ENCODE measurements at regions not wholly inside any gene's neighbourhood (a gene's known extent, or its start where the extent isn't known, plus 50 kb on each side); places are given as distances from the start of the nearest gene placed in this dataset.

- no peaks in the 10 kb centered on the region for H3K9me3 ChIP-seq (ENCODE audit: control insufficient read depth, low read depth, low read length)
These were observed 247.9 kb upstream of the PCDH10 start for GRCh38 chr4:132901224-132901623.

More at GRCh38 chr4:132901224-132901623, 247.9 kb upstream of the PCDH10 start:
- Histone ChIP-seq H2AK5ac (ENCODE audit: insufficient read length, low read length) (no peak overlapping the region), H4K5ac (ENCODE audit: insufficient read length, low read depth, low read length) (no peak overlapping the region), H3K79me1 (ENCODE audit: insufficient read depth, low read depth, low read length, poor library complexity, severe bottlenecking) (no peaks in the 10 kb centered on the region), H2BK15ac (ENCODE audit: low read depth, low read length) (no peak overlapping the region), H3K14ac (ENCODE audit: insufficient read depth, low read length) (no peak overlapping the region), H3K79me2 (ENCODE audit: insufficient read depth, low read length) (no peaks in the 10 kb centered on the region), H3K23me2 (ENCODE audit: insufficient read length, low read depth, low read length, poor library complexity, severe bottlenecking) (no peaks in the 10 kb centered on the region), H3K4me1 (ENCODE audit: insufficient read depth, low read length) (no peaks in the 10 kb centered on the region), H2BK20ac (ENCODE audit: low read depth, low read length, poor library complexity, severe bottlenecking) (no peak overlapping the region), H2BK12ac (ENCODE audit: insufficient read length, low read depth, low read length) (no peak overlapping the region), H3K27me3 (ENCODE audit: insufficient read depth, low read length) (no peaks in the 10 kb centered on the region), H3K9ac (ENCODE audit: extremely low read depth, insufficient read length, low read length) (no peak overlapping the region), H4K20me1 (ENCODE audit: control insufficient read depth, insufficient read depth, insufficient read length) (no peaks in the 10 kb centered on the region), H3K23ac (ENCODE audit: insufficient read length, low read depth, low read length) (no peak overlapping the region), H2BK120ac (ENCODE audit: low read depth, low read length, poor library complexity, severe bottlenecking) (no peak overlapping the region), H3K4ac (ENCODE audit: low read depth, low read length) (no peak overlapping the region), H3K56ac (ENCODE audit: insufficient read length, low read depth, low read length) (no peak overlapping the region), H3K18ac (ENCODE audit: insufficient read length, low read depth, low read length) (no peak overlapping the region), H3K4me2 (ENCODE audit: insufficient read depth, insufficient read length, low read length) (no peak overlapping the region), H3K27ac (ENCODE audit: insufficient read length, low read depth, low read length) (no peak overlapping the region), H2BK5ac (ENCODE audit: insufficient read length, low read length) (no peak overlapping the region), H4K91ac (ENCODE audit: insufficient read length, low read depth, low read length) (no peak overlapping the region), H4K8ac (replicated peaks; ENCODE audit: insufficient read length, low read depth, low read length) (no peak overlapping the region), H3T11ph (ENCODE audit: low read length) (no peak overlapping the region), H2AFZ (ENCODE audit: low read length) (no peak overlapping the region)
- no peak overlapping the region for H3K27ac Mint-ChIP-seq
- no peak overlapping the region for H3K4me3 Mint-ChIP-seq
- H3K9me3 Mint-ChIP-seq = peaks cover 1 to 4% of the 10 kb centered on the region in 2 experiments; a peak in 4 of 5 replicates
- WGBS (ENCODE audit: extremely low coverage, insufficient read length, low lambda C conversion rate) = no CpG with 5 or more reads among the region's 1 CpG
- DNase-seq = no peak
- no peaks in the 10 kb centered on the region for H3K4me1 Mint-ChIP-seq
- peaks cover 0 to 2% (median 2%) of the 10 kb centered on the region in 3 experiments; a peak in 5 of 7 replicates for H3K36me3 Mint-ChIP-seq (ENCODE audit: insufficient read depth in 1 of 3, low read depth in 3 of 3)
- H3K27me3 Mint-ChIP-seq (ENCODE audit: low read depth) = no peaks in the 10 kb centered on the region
- TF ChIP-seq CTCF (conservative IDR thresholded peaks at IDR 0.05) = no peak
